ENCODE measurements at regions not wholly inside any gene's neighbourhood (a gene's known extent, or its start where the extent isn't known, plus 50 kb on each side); places are given as distances from the start of the nearest gene placed in this dataset.

DNA sequence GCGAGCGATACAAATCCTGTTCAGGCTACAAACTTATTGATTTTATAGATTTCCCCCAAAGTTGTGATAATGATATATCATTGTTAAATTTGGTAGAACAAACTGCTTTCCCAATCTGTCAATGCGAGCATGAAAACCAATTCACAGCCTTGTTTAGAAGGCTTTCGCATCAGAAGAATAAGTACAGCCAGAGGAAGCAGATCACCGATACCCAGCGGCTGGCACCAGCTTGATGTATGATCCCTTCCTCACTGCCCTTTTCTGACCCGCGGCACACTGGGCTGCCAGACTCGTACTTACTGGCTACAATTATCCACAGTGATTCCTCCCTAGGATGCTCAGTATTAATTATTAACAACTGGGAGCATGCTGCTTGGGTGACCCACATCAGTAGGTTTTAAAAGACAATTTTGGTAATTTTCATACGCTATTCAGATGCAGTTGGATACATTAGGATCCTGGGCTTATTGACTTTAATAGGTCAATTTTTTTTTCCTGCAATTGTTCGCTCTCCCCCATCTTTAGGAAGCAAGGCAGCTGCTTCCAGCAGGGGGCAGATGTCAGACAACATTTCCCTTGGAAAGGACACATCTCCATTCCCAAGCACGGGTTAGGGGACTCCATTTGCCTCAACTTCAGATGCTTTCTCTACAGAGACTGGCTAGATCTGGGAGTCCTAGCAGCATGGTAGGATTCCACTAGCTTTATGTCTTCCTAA, 582.7 kb upstream of the PSMD7 start:
- TF ChIP-seq, protein P1, sequence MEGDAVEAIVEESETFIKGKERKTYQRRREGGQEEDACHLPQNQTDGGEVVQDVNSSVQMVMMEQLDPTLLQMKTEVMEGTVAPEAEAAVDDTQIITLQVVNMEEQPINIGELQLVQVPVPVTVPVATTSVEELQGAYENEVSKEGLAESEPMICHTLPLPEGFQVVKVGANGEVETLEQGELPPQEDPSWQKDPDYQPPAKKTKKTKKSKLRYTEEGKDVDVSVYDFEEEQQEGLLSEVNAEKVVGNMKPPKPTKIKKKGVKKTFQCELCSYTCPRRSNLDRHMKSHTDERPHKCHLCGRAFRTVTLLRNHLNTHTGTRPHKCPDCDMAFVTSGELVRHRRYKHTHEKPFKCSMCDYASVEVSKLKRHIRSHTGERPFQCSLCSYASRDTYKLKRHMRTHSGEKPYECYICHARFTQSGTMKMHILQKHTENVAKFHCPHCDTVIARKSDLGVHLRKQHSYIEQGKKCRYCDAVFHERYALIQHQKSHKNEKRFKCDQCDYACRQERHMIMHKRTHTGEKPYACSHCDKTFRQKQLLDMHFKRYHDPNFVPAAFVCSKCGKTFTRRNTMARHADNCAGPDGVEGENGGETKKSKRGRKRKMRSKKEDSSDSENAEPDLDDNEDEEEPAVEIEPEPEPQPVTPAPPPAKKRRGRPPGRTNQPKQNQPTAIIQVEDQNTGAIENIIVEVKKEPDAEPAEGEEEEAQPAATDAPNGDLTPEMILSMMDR (IDR thresholded peaks at IDR 0.05) = peak; percentile 19 to 49 (median 28)
- no peak for TF ChIP-seq POLR2A (IDR thresholded peaks at IDR 0.05)
- no peak for TF ChIP-seq EP300 (IDR thresholded peaks at IDR 0.05; ENCODE audit: low read depth)
